HepG2 (cell line): ENCODE measurements at regions not wholly inside any gene's neighbourhood (a gene's known extent, or its start where the extent isn't known, plus 50 kb on each side); places are given as distances from the start of the nearest gene placed in this dataset.

Experiments
- ATAC-seq: fragments of 200-7000 bp; cut with Tn5 transposase; 3 replicates; pipeline ENCODE4 v1.9.1; 2020; ENCODE audit warnings: mild to moderate bottlenecking, moderate library complexity
- BruUV-seq: library from RNA; stranded (reverse); fragments of 400-500 nt; replicated peaks from 2 replicates; lab custom pipeline; 2021; lab: Mats Ljungman, UMichigan
- CTCF ChIA-PET: fragments of 300-600 bp; formaldehyde crosslinking; extraction: SDS; loops from one replicate; lab custom pipeline; 2021; ENCODE audit warnings: low total read pairs, inconsistent platforms, low intra/inter-chr PET ratio; lab: Yijun Ruan, JAX
- POLR2A ChIA-PET: fragments of 350-600 bp; sonication (Branson Sonifier 250); formaldehyde crosslinking; loops from one replicate; lab custom pipeline; 2020; ENCODE audit warnings: antibody characterized with exemption, inconsistent platforms; lab: Yijun Ruan, JAX
- DNase-seq: peaks from one replicate; pipeline ENCODE4 v3.0.0-alpha.2; 2015; ENCODE audit warnings: low spot score
- FAIRE-seq: peaks from 3 replicates; lab custom pipeline; 2011; peaks lifted over from hg19 to GRCh38; lab: Jason Lieb, UNC
- H2AFZ ChIP-seq: one replicate; pipeline ENCODE4 v1.6.1; 2011; ENCODE audit warnings: low read length, inconsistent platforms
- H3K27ac ChIP-seq: fragments of 300-600 bp; 3 replicates; pipeline ENCODE4 v1.8.0; 2011; ENCODE audit warnings: mixed run types, mild to moderate bottlenecking, mixed read lengths, low read length, inconsistent platforms; ENCODE audit not compliant: insufficient read depth; ENCODE audit errors: extremely low read length
- H3K27me3 ChIP-seq, 2 experiments: fragments of 200-600 bp in 1 of 2; 2 replicates in 1 of 2; 3 replicates in 1 of 2; pipeline versions ENCODE4 v1.6.0 to v1.8.0; 2011; ENCODE audit warnings: low read length in 2 of 2, mild to moderate bottlenecking in 2 of 2, moderate library complexity in 2 of 2, inconsistent platforms in 1 of 2; ENCODE audit not compliant: insufficient read depth in 2 of 2, control insufficient read depth in 1 of 2
- H3K36me3 ChIP-seq, 2 experiments: fragments of 200-600 bp in 1 of 2; replicated peaks in 1 of 2; 2 replicates in 1 of 2; 3 replicates in 1 of 2; pipeline versions ENCODE4 v1.5.1 to v1.8.0; 2011; ENCODE audit warnings: low read length in 2 of 2, inconsistent platforms in 1 of 2; ENCODE audit not compliant: insufficient read depth in 2 of 2, control insufficient read depth in 1 of 2
- H3K4me1 ChIP-seq: 2 replicates; pipeline ENCODE4 v1.5.1; 2012; ENCODE audit warnings: low read length, inconsistent platforms; ENCODE audit not compliant: insufficient read depth
- H3K4me2 ChIP-seq: 2 replicates; pipeline ENCODE4 v1.6.0; 2011; ENCODE audit warnings: low read depth, low read length, inconsistent platforms
- H3K4me3 ChIP-seq, 3 experiments: fragments of 200-600 bp in 1 of 3; sonication (generic), shearing (Covaris generic) in 1 of 3; replicated peaks in 1 of 3; 2 replicates each; pipeline ENCODE4 v1.5.1; 2011 to 2016; ENCODE audit warnings: low read length in 3 of 3, inconsistent platforms in 2 of 3, low read depth in 2 of 3, mild to moderate bottlenecking in 2 of 3, control low read depth in 1 of 3, mixed read lengths in 1 of 3; ENCODE audit not compliant: insufficient read depth in 1 of 3
- H3K79me2 ChIP-seq: one replicate; pipeline ENCODE4 v1.6.1; 2011; ENCODE audit warnings: low read length, inconsistent platforms; ENCODE audit not compliant: insufficient read depth
- H3K9ac ChIP-seq: 2 replicates; pipeline ENCODE4 v1.6.0; 2011; ENCODE audit warnings: mild to moderate bottlenecking, low read depth, low read length, inconsistent platforms; ENCODE audit not compliant: insufficient read depth
- H3K9me3 ChIP-seq: 2 replicates; pipeline ENCODE4 v1.5.1; 2012; ENCODE audit warnings: mild to moderate bottlenecking, low read length
- H4K20me1 ChIP-seq: 2 replicates; pipeline ENCODE4 v1.6.0; 2011; ENCODE audit warnings: inconsistent platforms, mild to moderate bottlenecking, low read length, moderate library complexity; ENCODE audit not compliant: insufficient read depth
- HNF1B ChIP-seq: sonication (generic); formaldehyde crosslinking; IDR thresholded peaks from 2 replicates; pipeline ENCODE4 v1.5.1; 2020; ENCODE audit warnings: mild to moderate bottlenecking, moderate library complexity, missing genetic modification reagents
- HNRNPK ChIP-seq: fragments of 200-400 bp; formaldehyde crosslinking; IDR thresholded peaks from 2 replicates; pipeline ENCODE4 v1.6.1; 2018; ENCODE audit warnings: low read length, low read depth, moderate library complexity, mild to moderate bottlenecking; ENCODE audit not compliant: poor library complexity, severe bottlenecking
- LBX2 ChIP-seq: sonication (generic); formaldehyde crosslinking; IDR thresholded peaks from 2 replicates; pipeline ENCODE4 v1.5.0; 2020; ENCODE audit warnings: missing genetic modification reagents, mild to moderate bottlenecking, borderline replicate concordance
- MIER3 ChIP-seq: IDR thresholded peaks from 2 replicates; pipeline ENCODE4 v1.6.1; 2016; ENCODE audit warnings: missing compliant biosample characterization, borderline replicate concordance
- MTF2 ChIP-seq: sonication (generic); formaldehyde crosslinking; IDR thresholded peaks from 2 replicates; pipeline ENCODE4 v1.5.0; 2020; ENCODE audit warnings: missing genetic modification reagents, borderline replicate concordance
- RFXAP ChIP-seq: sonication (generic); formaldehyde crosslinking; IDR thresholded peaks from 2 replicates; pipeline ENCODE4 v1.4.0; 2020; ENCODE audit warnings: missing genetic modification reagents, borderline replicate concordance
- RORA ChIP-seq: sonication (generic); formaldehyde crosslinking; IDR thresholded peaks from 2 replicates; pipeline ENCODE4 v1.5.0; 2020; ENCODE audit warnings: mild to moderate bottlenecking, missing genetic modification reagents, moderate library complexity
- SKIL ChIP-seq: sonication (generic); formaldehyde crosslinking; IDR thresholded peaks from 2 replicates; pipeline ENCODE4 v1.8.0; 2022; ENCODE audit warnings: missing genetic modification reagents, mild to moderate bottlenecking, moderate library complexity, borderline replicate concordance
- SMARCE1 ChIP-seq: fragments of 450-650 bp; IDR thresholded peaks from 2 replicates; pipeline ENCODE4 v1.6.1; 2017; ENCODE audit warnings: borderline replicate concordance
- TARDBP ChIP-seq: sonication (generic); formaldehyde crosslinking; IDR thresholded peaks from 2 replicates; pipeline ENCODE4 v1.8.0; 2022; ENCODE audit warnings: mild to moderate bottlenecking, missing genetic modification reagents
- ZNF563 ChIP-seq: sonication (generic); formaldehyde crosslinking; IDR thresholded peaks from 2 replicates; pipeline ENCODE4 v1.8.0; 2022; ENCODE audit warnings: mild to moderate bottlenecking, moderate library complexity, missing genetic modification reagents
- ZNF768 ChIP-seq: sonication (generic); formaldehyde crosslinking; IDR thresholded peaks from 2 replicates; pipeline ENCODE4 v1.4.0; 2020; ENCODE audit warnings: missing genetic modification reagents
- WGBS: methylation state at CpG from one replicate; pipeline ENCODE4 v1.1.6; 2017; ENCODE audit warnings: low lambda C conversion rate; 5-methylcytosine and 5-hydroxymethylcytosine counted together
- in situ Hi-C: cut with HindIII; loops from 2 replicates; pipeline ENCODE4 v1.10.0; 2017; ENCODE audit warnings: low pct_unique_long_range_greater_than_20kb; ENCODE audit not compliant: extremely low pct_ligation_motif_present
- intact Hi-C: fragments of 100-400 bp; cut with micrococcal nuclease; formaldehyde crosslinking; loops from one replicate; pipeline ENCODE4 v1.10.0; 2022; ENCODE audit not compliant: unreplicated experiment

GRCh38 chr11:31956310-31956709, 134.6 kb upstream of the RCN1 start:
- in situ Hi-C loops (loop anchor here (10.0 to 25.0 kb wide), 3 partner anchors 322 to 719 kb away; no protein-coding TSS in a partner anchor), intact Hi-C loops (loop anchor here (5.0 kb wide), 2 partner anchors 849 to 994 kb away; no protein-coding TSS in a partner anchor)
- Histone ChIP-seq H3K79me2 (no peaks in the 10 kb centered on the region), H4K20me1 (no peaks in the 10 kb centered on the region), H2AFZ (no peak overlapping the region), H3K4me1 (no peaks in the 10 kb centered on the region), H3K27ac (no peak overlapping the region), H3K9ac (no peak overlapping the region), H3K36me3 (no peaks in the 10 kb centered on the region), H3K27me3 (peaks cover 0 to 13% of the 10 kb centered on the region in 2 experiments; a peak in 1 of 5 replicates), H3K9me3 (no peaks in the 10 kb centered on the region), H3K4me2 (no peak overlapping the region), H3K4me3 (no peak overlapping the region)
- ATAC-seq (no peak), FAIRE-seq (no peak), DNase-seq (no peak)
- TF ChIP-seq SMARCE1 (no peak), ZNF563 (CRISPR knock-in tag) (no peak), RFXAP (CRISPR knock-in tag) (no peak), MTF2 (CRISPR knock-in tag) (no peak), LBX2 (CRISPR knock-in tag) (no peak)
- ChIA-PET CTCF (no interaction called here), POLR2A (no interaction called here)
- WGBS: 48% methylated on average over 3 of the region's 3 CpGs
- no TSS peak for BruUV-seq

- intact Hi-C loops: loop anchor here (5.0 kb wide), 2 partner anchors 849 to 994 kb away; no protein-coding TSS in a partner anchor
- TF ChIP-seq HNF1B (no peak), RORA (CRISPR knock-in tag) (no peak), TARDBP (CRISPR knock-in tag) (no peak), SKIL (CRISPR knock-in tag) (no peak), ZNF768 (no peak), HNRNPK (no peak), MIER3 (CRISPR knock-in tag) (no peak)
Observed at GRCh38 chr11:31955838-31956237, 135.0 kb upstream of the RCN1 start.

More at GRCh38 chr11:31955838-31956237, 135.0 kb upstream of the RCN1 start:
- Histone ChIP-seq H3K36me3 (no peaks in the 10 kb centered on the region), H3K9me3 (no peaks in the 10 kb centered on the region), H4K20me1 (no peaks in the 10 kb centered on the region), H2AFZ (no peak overlapping the region), H3K9ac (no peak overlapping the region), H3K27ac (no peak overlapping the region), H3K79me2 (no peaks in the 10 kb centered on the region), H3K27me3 (peaks cover 0 to 13% of the 10 kb centered on the region in 2 experiments; a peak in 1 of 5 replicates), H3K4me1 (no peaks in the 10 kb centered on the region), H3K4me3 (no peak overlapping the region), H3K4me2 (no peak overlapping the region)
- 8% methylated on average over 4 of the region's 7 CpGs for WGBS
- ATAC-seq (no peak), DNase-seq (no peak), FAIRE-seq (no peak)
- BruUV-seq: no TSS peak
- POLR2A ChIA-PET: no interaction called here
- CTCF ChIA-PET: no interaction called here
- in situ Hi-C loops: loop anchor here (10.0 to 25.0 kb wide), 3 partner anchors 321 to 719 kb away; no protein-coding TSS in a partner anchor
